Pancreas (tissue), 10 donors: ENCODE measurements at regions not wholly inside any gene's neighbourhood (a gene's known extent, or its start where the extent isn't known, plus 50 kb on each side); places are given as distances from the start of the nearest gene placed in this dataset.

Experiments used
- ATAC-seq, 4 donors: fragments of 200-7000 bp; cut with Tn5 transposase; one replicate each; pipeline versions ENCODE4 v1.8.0 to v1.9.1; 2020; ENCODE audit warnings: mild to moderate bottlenecking in 4 of 4, moderate library complexity in 4 of 4
- DNase-seq, 6 donors: peaks; one replicate each; pipeline ENCODE4 v3.0.0-alpha.2; 2020
- FAIRE-seq: peaks from 2 replicates; lab custom pipeline; 2012; peaks lifted over from hg19 to GRCh38; lab: Jason Lieb, UNC
- H3K27ac ChIP-seq, 4 donors: fragments of 200-600 bp; sonication (generic); 1 replicate in 3 of 4; 2 replicates in 1 of 4; pipeline versions ENCODE4 v1.5.0 to v1.8.0; 2020
- H3K27me3 ChIP-seq, 4 donors: fragments of 200-600 bp; one replicate each; pipeline ENCODE4 v1.8.0; 2021
- H3K36me3 ChIP-seq, 3 donors: fragments of 200-600 bp; sonication (generic) in 1 of 3; one replicate each; pipeline versions ENCODE4 v1.5.0 to v1.8.0; 2020 to 2021
- H3K4me1 ChIP-seq, 3 donors: fragments of 200-600 bp; one replicate each; pipeline ENCODE4 v1.8.0; 2021
- H3K4me3 ChIP-seq, 4 donors: fragments of 200-600 bp; sonication (generic) in 2 of 4; one replicate each; pipeline versions ENCODE4 v1.5.0 to v1.8.0; 2020 to 2021
- H3K9me3 ChIP-seq, 4 donors: fragments of 200-600 bp; one replicate each; pipeline ENCODE4 v1.8.0; 2021
- CTCF ChIP-seq, 4 donors: fragments of 200-600 bp; sonication (generic) in 3 of 4; IDR thresholded peaks; one replicate each; pipeline versions ENCODE4 v1.5.0 to v1.8.0; 2021; ENCODE audit warnings: antibody characterized with exemption in 4 of 4
- WGBS, 2 donors: extraction: QIAGEN DNeasy Blood & Tissue Kit; methylation state at CpG; one replicate each; pipeline ENCODE4 v1.1.7; 2013; 5-methylcytosine and 5-hydroxymethylcytosine counted together
- intact Hi-C, 3 donors: fragments of 100-400 bp; cut with DNase I; formaldehyde crosslinking; loops; one replicate each; pipeline versions ENCODE4 v1.11.1 to v1.14.2; 2022
- donor health status: healthy with polysubstance abuse.
- donor health status: DM: no; HTN: no; CAD: no; lungs with moderate emphysema.
- donor health status: DM: no; HTN: no; CAD: no.
- donor health status: control.
- donor health status: control.
- donor health status: Bipolar disorder and iron deficiency.
- donor health status: DM: yes; HTN: yes; CAD: no.
- donor health status: DM: no; HTN: no; CAD: no.
- donor health status: DM: no; HTN: no; CAD: no.
- donor health status: DM: yes; HTN: yes; CAD: no.

DNA sequence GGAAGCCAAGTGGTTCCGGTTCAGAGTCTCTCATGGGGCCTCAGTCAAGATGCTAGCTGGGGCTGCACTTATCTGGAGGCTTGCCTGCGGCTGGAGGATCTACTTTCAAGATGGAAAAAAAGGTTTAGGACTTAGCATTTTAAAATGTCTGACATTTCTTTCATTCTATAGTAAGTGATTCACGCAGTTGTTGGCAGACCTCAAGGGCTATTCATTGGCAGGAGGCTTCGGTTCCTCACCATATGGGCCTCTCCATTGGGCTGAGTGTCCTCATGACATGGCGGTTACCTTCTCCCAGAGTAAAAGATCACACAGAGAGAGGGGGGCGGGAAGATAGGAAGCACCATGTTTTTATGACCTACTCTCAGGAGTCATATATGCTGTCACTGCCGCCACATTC, 298.0 kb upstream of the PLET1 start:
- Histone ChIP-seq H3K27ac (no peak overlapping the region), H3K4me1 (no peaks in the 10 kb centered on the region), H3K4me3 (no peak overlapping the region), H3K36me3 (no peaks in the 10 kb centered on the region), H3K27me3 (no peaks in the 10 kb centered on the region), H3K9me3 (no peaks in the 10 kb centered on the region)
- TF ChIP-seq CTCF (IDR thresholded peaks at IDR 0.05) = no peak
- no peak for DNase-seq
- no peak for FAIRE-seq
- no peak for ATAC-seq
- 85 to 86% methylated on average over 7 of the region's 7 CpGs for WGBS, 2 donors
- intact Hi-C loops = loop anchor here in 2 of 3 donors (5.0 to 10.0 kb wide), 2 partner anchors 264 to 271 kb away; no protein-coding TSS in a partner anchor

DNA sequence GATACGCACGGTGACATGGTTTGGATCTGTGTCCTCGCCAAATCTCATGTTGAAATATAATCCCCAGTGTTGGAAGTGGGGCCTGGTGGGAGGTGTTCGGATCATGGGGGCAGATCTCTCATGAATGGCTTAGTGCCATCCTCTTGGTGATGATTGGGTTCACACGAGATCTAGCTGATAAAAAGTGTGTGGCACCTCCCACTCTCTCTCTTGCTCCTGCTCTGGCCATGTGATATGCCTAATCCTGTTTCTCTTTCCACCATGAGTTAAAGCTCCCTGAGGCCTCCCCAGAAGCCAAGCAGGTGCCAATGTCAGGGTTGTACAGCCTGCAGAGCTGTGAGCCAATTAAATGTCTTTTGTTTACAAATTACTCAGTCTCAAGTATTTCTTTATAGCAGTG, 303.1 kb upstream of the PLET1 start:
- Histone ChIP-seq H3K9me3 (no peaks in the 10 kb centered on the region), H3K4me1 (no peaks in the 10 kb centered on the region), H3K36me3 (no peaks in the 10 kb centered on the region), H3K27ac (no peak overlapping the region), H3K27me3 (no peaks in the 10 kb centered on the region), H3K4me3 (no peak overlapping the region)
- ATAC-seq (no peak), FAIRE-seq (no peak), DNase-seq (no peak)
- intact Hi-C loops = no loop called here
- no peak for TF ChIP-seq CTCF (IDR thresholded peaks at IDR 0.05)
- WGBS, 2 donors = 67 to 69% methylated on average over 5 of the region's 5 CpGs

DNA sequence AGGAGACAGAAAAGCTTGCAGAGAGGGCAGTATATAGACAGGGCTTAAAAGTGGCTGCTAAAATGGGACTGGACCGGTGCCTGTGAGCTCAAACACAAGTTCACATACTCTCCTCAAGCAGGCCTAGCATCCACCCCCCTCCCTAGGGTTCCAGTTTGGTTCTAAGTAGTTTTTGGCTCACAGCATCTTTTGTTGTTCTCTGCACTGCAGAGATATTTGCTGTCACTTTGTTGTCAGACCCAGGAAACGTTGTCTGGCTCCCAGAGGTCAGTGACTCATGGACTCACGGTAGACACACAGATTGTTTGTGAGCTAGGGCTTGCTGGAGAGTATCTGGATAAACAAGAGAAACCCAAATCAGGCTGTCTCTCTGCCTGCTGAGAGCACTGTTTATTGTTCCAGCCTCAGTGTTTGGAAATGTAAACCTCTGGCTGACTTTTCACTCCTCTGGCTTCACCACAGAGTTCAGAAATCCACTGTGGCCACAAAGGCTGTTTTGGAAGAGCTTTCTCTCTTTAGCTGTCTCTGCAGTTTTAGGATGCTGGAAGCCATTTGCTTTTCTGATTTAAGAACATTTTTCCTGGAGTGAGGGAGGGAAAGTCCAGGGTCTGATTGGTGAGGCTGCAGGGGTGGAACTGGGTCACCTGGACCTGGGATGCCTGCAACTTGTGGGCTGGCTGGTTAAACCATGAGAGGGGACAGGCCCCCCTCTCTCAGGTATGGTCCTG, 303.7 kb upstream of the PLET1 start:
- Histone ChIP-seq H3K36me3 (no peaks in the 10 kb centered on the region), H3K4me1 (no peaks in the 10 kb centered on the region), H3K27me3 (no peaks in the 10 kb centered on the region), H3K27ac (no peak overlapping the region), H3K4me3 (no peak overlapping the region), H3K9me3 (no peaks in the 10 kb centered on the region)
- no peak for TF ChIP-seq CTCF (IDR thresholded peaks at IDR 0.05)
- FAIRE-seq = no peak
- WGBS, 2 donors = 49 to 51% methylated on average over 3 of the region's 3 CpGs
- DNase-seq = no peak
- intact Hi-C loops = no loop called here
- ATAC-seq = peak in 3 of 4 donors; percentile 42 to 67 (median 45)

DNA sequence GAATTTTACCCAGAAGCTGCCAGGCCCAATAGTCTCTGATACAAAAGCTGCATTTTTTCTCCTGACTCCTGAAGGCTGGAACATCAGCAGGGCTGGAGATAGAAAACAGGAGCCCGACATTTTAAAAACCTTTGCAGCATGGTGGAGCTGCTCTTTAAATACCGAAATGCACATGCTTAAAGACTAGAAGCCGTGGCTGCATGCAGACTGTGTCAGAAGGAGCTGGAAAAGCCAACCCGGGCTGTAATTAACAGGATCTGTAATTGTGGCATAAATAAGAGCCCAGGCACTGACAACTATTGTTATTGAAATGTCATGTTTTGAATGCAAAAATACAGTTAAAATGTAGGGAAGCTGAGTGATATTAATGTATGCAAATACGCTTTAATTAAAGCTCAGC, 304.9 kb upstream of the PLET1 start:
- no peaks in the 10 kb centered on the region for H3K9me3 ChIP-seq
- H3K36me3 ChIP-seq = no peaks in the 10 kb centered on the region
- no peaks in the 10 kb centered on the region for H3K27me3 ChIP-seq
- FAIRE-seq (no peak), ATAC-seq (no peak), DNase-seq (no peak)
- no peak for TF ChIP-seq CTCF (IDR thresholded peaks at IDR 0.05)
- intact Hi-C loops = no loop called here
- 64 to 66% methylated on average over 5 of the region's 5 CpGs for WGBS, 2 donors
- H3K27ac ChIP-seq = no peak overlapping the region
- no peaks in the 10 kb centered on the region for H3K4me1 ChIP-seq
- H3K4me3 ChIP-seq = no peak overlapping the region

- DNase-seq = no peak
- Histone ChIP-seq H3K4me1 (no peaks in the 10 kb centered on the region), H3K9me3 (no peaks in the 10 kb centered on the region), H3K27ac (no peak overlapping the region), H3K36me3 (no peaks in the 10 kb centered on the region), H3K4me3 (no peak overlapping the region), H3K27me3 (no peaks in the 10 kb centered on the region)
- no peak for ATAC-seq
- WGBS, 2 donors = 75 to 84% methylated on average over 2 of the region's 2 CpGs
- FAIRE-seq = no peak
- intact Hi-C loops = no loop called here
- TF ChIP-seq CTCF (IDR thresholded peaks at IDR 0.05) = no peak
These were observed 305.5 kb upstream of the PLET1 start for GRCh38 chr11:112566124-112566523.
